Lower leg skin (tissue), 3 donors: ENCODE measurements at regions not wholly inside any gene's neighbourhood (a gene's known extent, or its start where the extent isn't known, plus 50 kb on each side); places are given as distances from the start of the nearest gene placed in this dataset.

ENCODE experiments used
- POLR2A ChIP-seq, 2 donors: fragments of 450-650 bp; IDR thresholded peaks; one replicate each; pipeline ENCODE4 v1.6.1; 2016 to 2017; ENCODE audit warnings: antibody characterized with exemption in 2 of 2, mild to moderate bottlenecking in 1 of 2, moderate library complexity in 1 of 2
- TF ChIP-seq, protein P1 (sequence below), 3 donors: fragments of 450-650 bp; IDR thresholded peaks; one replicate each; pipeline ENCODE4 v1.5.1; 2016; ENCODE audit warnings: antibody characterized with exemption in 3 of 3, mild to moderate bottlenecking in 3 of 3, moderate library complexity in 2 of 3

DNA sequence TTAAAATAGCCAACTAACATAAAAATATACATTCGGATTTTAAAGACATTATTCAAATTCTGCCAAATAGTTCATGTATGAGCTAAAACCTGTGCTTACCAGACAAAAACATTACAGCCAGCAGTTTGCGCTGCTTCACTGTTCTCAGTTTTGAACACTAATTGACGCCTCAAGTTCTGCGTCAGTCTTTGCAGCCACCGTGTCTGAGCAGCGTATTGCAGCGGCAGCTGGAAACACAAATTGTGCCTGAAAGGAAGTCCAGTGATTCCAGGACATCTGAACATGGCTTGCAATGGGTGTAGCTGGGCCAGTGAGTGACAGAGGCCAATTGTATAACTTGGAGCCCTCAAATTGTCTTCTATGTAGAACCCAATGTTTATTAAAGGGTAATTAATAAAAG, 267.6 kb downstream of the TFCP2L1 start:
- TF ChIP-seq, protein P1, sequence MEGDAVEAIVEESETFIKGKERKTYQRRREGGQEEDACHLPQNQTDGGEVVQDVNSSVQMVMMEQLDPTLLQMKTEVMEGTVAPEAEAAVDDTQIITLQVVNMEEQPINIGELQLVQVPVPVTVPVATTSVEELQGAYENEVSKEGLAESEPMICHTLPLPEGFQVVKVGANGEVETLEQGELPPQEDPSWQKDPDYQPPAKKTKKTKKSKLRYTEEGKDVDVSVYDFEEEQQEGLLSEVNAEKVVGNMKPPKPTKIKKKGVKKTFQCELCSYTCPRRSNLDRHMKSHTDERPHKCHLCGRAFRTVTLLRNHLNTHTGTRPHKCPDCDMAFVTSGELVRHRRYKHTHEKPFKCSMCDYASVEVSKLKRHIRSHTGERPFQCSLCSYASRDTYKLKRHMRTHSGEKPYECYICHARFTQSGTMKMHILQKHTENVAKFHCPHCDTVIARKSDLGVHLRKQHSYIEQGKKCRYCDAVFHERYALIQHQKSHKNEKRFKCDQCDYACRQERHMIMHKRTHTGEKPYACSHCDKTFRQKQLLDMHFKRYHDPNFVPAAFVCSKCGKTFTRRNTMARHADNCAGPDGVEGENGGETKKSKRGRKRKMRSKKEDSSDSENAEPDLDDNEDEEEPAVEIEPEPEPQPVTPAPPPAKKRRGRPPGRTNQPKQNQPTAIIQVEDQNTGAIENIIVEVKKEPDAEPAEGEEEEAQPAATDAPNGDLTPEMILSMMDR (IDR thresholded peaks at IDR 0.05): no peak
- TF ChIP-seq POLR2A (IDR thresholded peaks at IDR 0.05): no peak
